ENCODE measurements at regions not wholly inside any gene's neighbourhood (a gene's known extent, or its start where the extent isn't known, plus 50 kb on each side); places are given as distances from the start of the nearest gene placed in this dataset.

GRCh38 chr1:245019910-245020486, 134.8 kb upstream of the KIF26B start:
- TF ChIP-seq CTCF (conservative IDR thresholded peaks at IDR 0.05; ENCODE audit: low read depth, low read length) (no peak), EZH2 (IDR thresholded peaks at IDR 0.05; ENCODE audit: borderline replicate concordance, low read depth, low read length, poor library complexity, severe bottlenecking) (no peak)
